ENCODE measurements at regions not wholly inside any gene's neighbourhood (a gene's known extent, or its start where the extent isn't known, plus 50 kb on each side); places are given as distances from the start of the nearest gene placed in this dataset.
"Not testable (repeated sequence)": the region's sequence is repeated elsewhere in the genome, so short reads cannot be mapped to it uniquely, and the experiment has no call there.

DNA sequence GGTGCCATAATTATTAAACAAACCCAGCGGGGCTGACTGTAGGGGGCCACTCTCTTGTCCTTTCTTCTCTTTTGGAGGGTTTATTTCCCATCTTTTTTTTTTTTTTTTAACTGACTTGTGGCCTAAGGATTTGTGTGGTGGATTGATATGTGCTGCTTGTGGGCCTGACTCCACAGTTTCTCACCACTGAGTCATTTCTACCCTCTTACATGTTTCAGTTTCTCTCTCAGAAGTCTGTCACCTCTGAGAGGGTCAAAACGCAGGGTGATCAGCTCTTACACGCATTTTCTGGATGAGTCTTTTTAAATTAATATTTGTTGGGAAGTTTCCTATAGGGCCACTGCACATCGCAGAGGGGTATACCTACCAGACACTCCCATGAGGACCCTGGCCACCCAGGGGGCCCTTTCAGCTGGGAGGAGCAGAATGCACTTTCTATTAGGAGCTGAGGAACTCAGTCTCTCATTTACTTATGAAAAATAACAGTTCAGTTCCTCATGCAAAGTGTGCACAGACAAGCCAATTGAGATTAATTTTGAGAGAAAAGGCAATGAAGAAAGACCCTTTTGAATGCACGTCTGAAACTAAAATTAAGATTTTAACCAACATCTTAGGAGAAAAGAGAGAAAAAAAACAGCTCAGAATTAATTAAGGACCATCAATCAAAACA, 407.9 kb downstream of the TECRL start:
- Histone ChIP-seq H3K27me3 (ENCODE audit: insufficient read depth, low read length) (no peaks in the 10 kb centered on the region), H3K36me3 (ENCODE audit: insufficient read depth, low read depth, low read length) (no peaks in the 10 kb centered on the region), H3K9me3 (ENCODE audit: insufficient read depth, low read depth, low read length) (no peaks in the 10 kb centered on the region), H3K4me1 (ENCODE audit: insufficient read depth, low read length) (no peaks in the 10 kb centered on the region), H3K9ac (ENCODE audit: low read depth, low read length) (no peak overlapping the region), H3K4me3 (ENCODE audit: low read length) (no peak overlapping the region), H3K27ac (ENCODE audit: low read length) (no peak overlapping the region)

DNA sequence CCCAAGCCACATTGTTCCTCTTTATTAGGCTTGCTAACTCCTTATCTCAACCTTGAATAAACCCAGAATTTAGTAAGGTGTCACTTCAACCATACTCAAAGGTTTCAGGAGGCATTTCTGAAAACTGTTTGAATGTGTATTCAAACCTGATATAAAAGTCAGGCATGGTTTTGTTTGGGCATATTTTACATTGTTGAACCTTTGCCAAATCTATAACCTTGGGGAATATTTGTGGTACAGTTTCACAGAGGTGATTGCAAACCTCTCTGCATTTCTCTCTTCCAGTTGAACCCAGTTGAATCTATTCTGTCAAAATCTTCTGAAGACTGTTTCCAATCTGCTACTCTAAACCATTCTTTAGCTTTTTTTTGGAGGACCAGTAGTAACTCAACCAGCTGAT, 409.0 kb downstream of the TECRL start:
- Histone ChIP-seq H3K27ac (ENCODE audit: low read length) (no peak overlapping the region), H3K27me3 (ENCODE audit: insufficient read depth, low read length) (no peaks in the 10 kb centered on the region), H3K4me1 (ENCODE audit: insufficient read depth, low read length) (no peaks in the 10 kb centered on the region), H3K9ac (ENCODE audit: low read depth, low read length) (no peak overlapping the region), H3K4me3 (ENCODE audit: low read length) (no peak overlapping the region), H3K9me3 (ENCODE audit: insufficient read depth, low read depth, low read length) (no peaks in the 10 kb centered on the region), H3K36me3 (ENCODE audit: insufficient read depth, low read depth, low read length) (no peaks in the 10 kb centered on the region)

DNA sequence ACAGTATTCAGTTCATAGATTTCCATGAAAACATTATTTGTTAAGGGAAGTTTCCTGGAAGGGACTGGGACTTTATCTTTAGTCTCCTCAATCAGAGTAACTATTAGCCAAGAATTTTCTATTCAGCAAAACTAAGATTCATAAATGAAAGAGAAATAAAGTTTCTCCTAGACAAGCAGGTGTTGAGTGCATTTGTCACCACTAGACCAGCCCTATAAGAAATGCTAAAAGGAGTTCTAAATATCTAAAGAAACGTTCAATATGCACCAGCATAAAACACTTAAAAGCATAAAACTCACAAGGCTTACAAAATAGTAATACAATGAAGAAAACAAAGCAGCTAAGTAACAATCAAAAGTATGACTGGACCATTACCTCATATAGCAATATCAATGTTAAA, 423.0 kb downstream of the TECRL start:
- no peak overlapping the region for H3K9ac ChIP-seq (ENCODE audit: low read depth, low read length)
- no peak overlapping the region for H3K27ac ChIP-seq (ENCODE audit: low read length)
- no peaks in the 10 kb centered on the region for H3K36me3 ChIP-seq (ENCODE audit: insufficient read depth, low read depth, low read length)
- 0 out of 2 replicates have a peak, but pooled peaks cover 8% of the 10 kb centered on the region for H3K4me1 ChIP-seq (ENCODE audit: insufficient read depth, low read length)
- H3K27me3 ChIP-seq (ENCODE audit: insufficient read depth, low read length): no peaks in the 10 kb centered on the region
- H3K4me3 ChIP-seq (ENCODE audit: low read length): no peak overlapping the region
- peaks cover 24% of the 10 kb centered on the region for H3K9me3 ChIP-seq (ENCODE audit: insufficient read depth, low read depth, low read length)

DNA sequence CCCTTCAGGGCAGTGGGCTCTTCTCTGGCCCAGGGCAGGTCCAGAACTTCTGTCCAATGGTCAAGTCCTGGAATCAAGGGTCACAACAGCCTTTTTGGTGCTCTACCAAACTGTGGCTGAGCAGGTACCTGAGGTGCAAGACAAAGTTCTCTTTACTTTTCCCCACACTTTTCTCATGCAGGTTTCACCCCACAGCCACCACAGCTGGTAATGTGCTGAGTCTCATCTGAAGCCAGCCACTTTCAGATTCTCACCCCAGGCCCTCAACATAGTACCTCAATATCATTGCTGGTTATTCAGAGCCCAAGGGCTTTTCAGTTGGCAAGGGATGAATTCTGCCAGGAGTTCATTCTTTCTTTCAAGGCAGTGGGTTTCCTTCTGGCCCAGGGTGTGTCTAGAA, 426.0 kb downstream of the TECRL start:
- Histone ChIP-seq H3K27ac (ENCODE audit: low read length) (no peak overlapping the region), H3K9ac (ENCODE audit: low read depth, low read length) (no peak overlapping the region), H3K36me3 (ENCODE audit: insufficient read depth, low read depth, low read length) (no peaks in the 10 kb centered on the region), H3K4me1 (ENCODE audit: insufficient read depth, low read length) (0 out of 2 replicates have a peak, but pooled peaks cover 8% of the 10 kb centered on the region), H3K27me3 (ENCODE audit: insufficient read depth, low read length) (no peaks in the 10 kb centered on the region), H3K4me3 (ENCODE audit: low read length) (no peak overlapping the region), H3K9me3 (ENCODE audit: insufficient read depth, low read depth, low read length) (peaks cover 18% of the 10 kb centered on the region)

DNA sequence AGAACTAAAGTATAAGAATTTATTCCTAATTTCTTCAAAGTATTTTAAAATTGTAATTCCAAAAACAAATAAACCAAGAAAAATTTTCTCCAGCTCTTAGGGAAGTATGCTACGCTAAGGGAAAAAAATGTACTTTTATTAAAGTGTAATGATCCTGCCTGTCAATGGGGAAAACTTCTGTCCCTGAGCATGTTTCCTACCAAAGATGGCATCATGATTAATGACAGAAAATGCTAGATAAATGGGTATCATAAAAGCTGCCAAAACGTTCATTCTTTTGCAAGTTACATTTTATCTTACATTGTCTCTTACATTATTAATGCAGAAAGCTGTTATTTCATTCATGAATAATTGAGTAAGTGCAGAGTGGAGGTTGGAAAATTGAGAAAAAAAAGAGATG, 443.4 kb downstream of the TECRL start:
- Histone ChIP-seq H3K9ac (ENCODE audit: low read depth, low read length) (no peak overlapping the region), H3K27me3 (ENCODE audit: insufficient read depth, low read length) (no peaks in the 10 kb centered on the region), H3K4me1 (ENCODE audit: insufficient read depth, low read length) (no peaks in the 10 kb centered on the region), H3K9me3 (ENCODE audit: insufficient read depth, low read depth, low read length) (no peaks in the 10 kb centered on the region), H3K36me3 (ENCODE audit: insufficient read depth, low read depth, low read length) (no peaks in the 10 kb centered on the region), H3K4me3 (ENCODE audit: low read length) (no peak overlapping the region), H3K27ac (ENCODE audit: low read length) (no peak overlapping the region)

DNA sequence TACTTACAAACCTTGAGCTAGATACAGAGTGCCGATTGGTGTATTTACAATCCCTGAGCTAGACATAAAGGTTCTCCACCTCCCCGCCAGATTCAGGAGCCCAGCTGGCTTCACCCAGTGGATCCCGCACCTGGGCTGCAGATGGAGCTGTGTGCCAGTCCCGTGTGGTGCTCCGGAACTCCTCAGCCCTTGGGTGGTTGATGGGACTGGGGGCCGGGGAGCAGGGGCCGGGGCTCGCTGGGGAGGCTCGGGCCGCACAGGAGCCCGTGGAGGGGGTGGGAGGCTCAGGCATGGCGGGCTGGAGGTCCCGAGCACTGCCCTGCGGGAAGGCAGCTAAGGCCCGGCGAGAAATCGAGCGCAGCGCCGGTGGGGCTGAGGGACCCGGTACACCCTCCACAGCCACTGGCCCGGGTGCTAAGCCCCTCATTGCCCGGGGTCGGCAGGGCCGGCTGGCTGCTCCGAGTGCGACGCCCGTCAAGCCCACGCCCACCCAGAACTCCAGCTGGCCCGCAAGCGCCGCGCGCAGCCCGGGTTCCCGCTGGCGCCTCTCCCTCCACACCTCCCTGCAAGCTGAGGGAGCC, 466.5 kb downstream of the TECRL start:
- not testable (repeated sequence) for H3K4me1 ChIP-seq (ENCODE audit: insufficient read depth, low read length); H3K4me3 ChIP-seq (ENCODE audit: low read length); H3K27me3 ChIP-seq (ENCODE audit: insufficient read depth, low read length); H3K9me3 ChIP-seq (ENCODE audit: insufficient read depth, low read depth, low read length); H3K27ac ChIP-seq (ENCODE audit: low read length); H3K36me3 ChIP-seq (ENCODE audit: insufficient read depth, low read depth, low read length); H3K9ac ChIP-seq (ENCODE audit: low read depth, low read length)

DNA sequence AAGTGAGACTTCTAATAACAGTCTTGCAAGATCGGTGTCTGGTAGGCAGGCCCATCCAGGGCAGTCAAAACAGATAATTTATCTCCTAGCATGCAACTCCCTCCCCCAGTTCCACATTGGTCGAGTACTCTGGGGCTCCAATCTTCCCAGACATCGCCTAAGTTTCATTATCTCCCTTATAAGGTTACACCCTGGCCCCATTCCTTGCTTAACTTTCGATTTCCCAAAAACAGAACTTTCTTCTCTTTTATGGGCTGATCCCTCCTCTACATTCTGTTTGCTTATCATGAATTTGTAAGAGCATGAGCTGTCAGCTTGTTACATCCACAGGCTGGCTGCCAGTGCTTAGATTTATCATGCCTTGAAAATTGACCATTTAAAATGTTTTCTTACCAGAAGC, 471.3 kb downstream of the TECRL start:
- H3K36me3 ChIP-seq (ENCODE audit: insufficient read depth, low read depth, low read length): no peaks in the 10 kb centered on the region
- H3K4me3 ChIP-seq (ENCODE audit: low read length): no peak overlapping the region
- H3K27ac ChIP-seq (ENCODE audit: low read length): no peak overlapping the region
- H3K27me3 ChIP-seq (ENCODE audit: insufficient read depth, low read length): no peaks in the 10 kb centered on the region
- no peaks in the 10 kb centered on the region for H3K9me3 ChIP-seq (ENCODE audit: insufficient read depth, low read depth, low read length)
- no peaks in the 10 kb centered on the region for H3K4me1 ChIP-seq (ENCODE audit: insufficient read depth, low read length)
- H3K9ac ChIP-seq (ENCODE audit: low read depth, low read length): no peak overlapping the region

DNA sequence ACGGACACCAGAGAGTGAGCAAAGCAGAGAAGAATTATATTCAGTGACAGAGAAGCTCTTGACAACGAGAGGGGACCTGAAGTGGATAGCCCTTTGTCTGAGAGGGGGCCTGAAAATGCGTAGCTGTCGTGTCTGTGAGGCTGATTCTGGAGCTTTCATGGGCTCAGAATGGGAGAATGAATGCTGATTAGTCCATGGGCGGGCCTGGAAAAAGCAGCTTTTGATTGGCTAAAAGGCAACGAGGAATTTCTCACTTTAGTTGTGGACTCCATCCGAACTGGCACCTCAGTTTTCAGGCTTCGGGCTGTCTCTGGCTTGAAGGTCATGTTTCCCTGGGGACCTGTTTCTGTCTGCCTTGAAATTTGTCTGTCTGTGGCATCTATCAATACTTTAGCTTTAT, 487.1 kb downstream of the TECRL start:
- Histone ChIP-seq H3K4me3 (ENCODE audit: low read length) (no peak overlapping the region), H3K9me3 (ENCODE audit: insufficient read depth, low read depth, low read length) (no peaks in the 10 kb centered on the region), H3K27ac (ENCODE audit: low read length) (no peak overlapping the region), H3K36me3 (ENCODE audit: insufficient read depth, low read depth, low read length) (no peaks in the 10 kb centered on the region), H3K27me3 (ENCODE audit: insufficient read depth, low read length) (no peaks in the 10 kb centered on the region), H3K9ac (ENCODE audit: low read depth, low read length) (no peak overlapping the region), H3K4me1 (ENCODE audit: insufficient read depth, low read length) (no peaks in the 10 kb centered on the region)

DNA sequence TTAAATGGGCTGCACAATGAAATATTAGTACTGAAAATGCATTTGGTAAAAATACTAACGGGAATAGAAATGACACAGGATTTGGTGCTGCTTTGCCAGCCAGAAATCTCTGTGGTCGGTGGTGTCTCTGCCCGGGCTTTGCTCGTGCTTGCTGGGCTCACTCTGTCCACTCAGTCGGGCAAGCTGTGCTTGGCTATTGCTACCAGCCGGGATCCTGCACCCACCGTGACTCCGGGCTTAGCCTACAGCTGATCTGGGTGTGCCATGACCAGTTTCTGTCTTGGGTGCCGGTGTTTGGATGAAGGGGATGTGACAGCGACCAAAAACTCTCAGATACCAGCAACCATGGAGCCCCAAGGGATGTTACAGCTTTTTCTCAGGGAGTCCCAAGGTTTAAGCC, 487.7 kb downstream of the TECRL start:
- no peaks in the 10 kb centered on the region for H3K9me3 ChIP-seq (ENCODE audit: insufficient read depth, low read depth, low read length)
- no peaks in the 10 kb centered on the region for H3K4me1 ChIP-seq (ENCODE audit: insufficient read depth, low read length)
- H3K36me3 ChIP-seq (ENCODE audit: insufficient read depth, low read depth, low read length): no peaks in the 10 kb centered on the region
- H3K27me3 ChIP-seq (ENCODE audit: insufficient read depth, low read length): no peaks in the 10 kb centered on the region
- H3K4me3 ChIP-seq (ENCODE audit: low read length): no peak overlapping the region
- no peak overlapping the region for H3K9ac ChIP-seq (ENCODE audit: low read depth, low read length)
- no peak overlapping the region for H3K27ac ChIP-seq (ENCODE audit: low read length)

DNA sequence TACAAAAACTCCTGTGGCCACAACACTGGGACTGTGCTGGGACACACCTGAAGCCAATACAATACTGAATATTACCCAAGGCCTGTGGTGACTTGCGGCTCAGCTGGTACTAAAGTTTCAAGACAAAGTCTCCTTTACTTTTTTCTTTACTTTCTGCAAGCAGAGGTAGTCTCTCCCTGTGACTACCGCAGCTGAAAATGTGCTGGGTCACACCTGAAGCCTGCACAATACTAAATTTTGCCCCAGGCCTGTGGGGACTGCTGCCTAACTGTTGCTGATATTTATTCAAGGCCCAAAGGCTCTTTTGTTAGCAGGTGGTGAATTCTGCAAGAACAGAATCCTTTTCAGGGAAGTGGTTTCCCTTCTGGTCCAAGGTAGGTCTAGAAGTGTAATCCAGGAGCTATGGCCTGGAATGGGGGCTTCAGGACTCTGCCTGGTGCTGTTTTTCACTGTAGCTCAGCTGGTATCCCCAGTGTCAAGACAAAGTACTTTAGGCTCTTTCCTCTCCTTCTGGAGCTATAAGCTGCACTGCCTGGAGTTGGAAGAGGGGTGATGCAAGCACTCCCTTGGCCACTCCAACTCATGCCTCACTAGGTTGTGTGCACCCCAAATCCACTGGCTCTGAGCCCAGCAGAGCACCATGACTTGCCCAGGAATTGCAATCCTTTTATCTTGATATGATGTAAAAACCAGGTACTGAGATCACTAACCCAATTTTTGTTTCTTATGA, 489.4 kb downstream of the TECRL start:
- Histone ChIP-seq H3K9ac (ENCODE audit: low read depth, low read length) (no peak overlapping the region), H3K27me3 (ENCODE audit: insufficient read depth, low read length) (no peaks in the 10 kb centered on the region), H3K4me1 (ENCODE audit: insufficient read depth, low read length) (no peaks in the 10 kb centered on the region), H3K36me3 (ENCODE audit: insufficient read depth, low read depth, low read length) (no peaks in the 10 kb centered on the region), H3K9me3 (ENCODE audit: insufficient read depth, low read depth, low read length) (no peaks in the 10 kb centered on the region), H3K4me3 (ENCODE audit: low read length) (no peak overlapping the region), H3K27ac (ENCODE audit: low read length) (no peak overlapping the region)

DNA sequence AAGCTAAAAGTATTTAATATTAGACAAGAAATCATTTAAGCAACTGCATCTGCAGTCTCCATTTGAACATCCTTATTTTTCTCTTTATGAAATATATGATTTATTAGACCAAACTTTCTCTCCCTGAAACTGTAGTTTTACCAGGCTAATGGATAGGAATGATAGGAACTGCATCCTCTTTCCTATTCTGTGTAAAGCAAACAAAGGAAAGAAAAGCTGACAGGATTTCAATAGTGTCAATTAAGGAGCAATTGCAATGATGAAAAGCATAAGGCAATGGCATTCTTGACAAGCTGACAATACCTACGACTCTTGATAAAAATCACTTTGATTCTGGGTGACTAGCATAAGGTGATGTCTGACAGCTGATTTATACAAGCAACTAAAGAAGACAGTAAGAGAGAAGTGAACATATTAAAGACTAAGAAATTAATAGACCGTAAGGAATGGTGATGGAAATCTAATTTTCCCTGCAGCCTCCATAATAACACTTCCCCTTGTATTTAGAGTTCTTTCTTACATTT, 502.5 kb downstream of the TECRL start:
- peaks cover 1% of the 10 kb centered on the region; the same call in 1 of the 2 replicates for H3K4me1 ChIP-seq (ENCODE audit: insufficient read depth, low read length)
- H3K9ac ChIP-seq (ENCODE audit: low read depth, low read length): no peak overlapping the region
- peaks cover 18% of the 10 kb centered on the region for H3K27me3 ChIP-seq (ENCODE audit: insufficient read depth, low read length)
- no peak overlapping the region for H3K27ac ChIP-seq (ENCODE audit: low read length)
- no peak overlapping the region for H3K4me3 ChIP-seq (ENCODE audit: low read length)
- no peaks in the 10 kb centered on the region for H3K9me3 ChIP-seq (ENCODE audit: insufficient read depth, low read depth, low read length)
- no peaks in the 10 kb centered on the region for H3K36me3 ChIP-seq (ENCODE audit: insufficient read depth, low read depth, low read length)

DNA sequence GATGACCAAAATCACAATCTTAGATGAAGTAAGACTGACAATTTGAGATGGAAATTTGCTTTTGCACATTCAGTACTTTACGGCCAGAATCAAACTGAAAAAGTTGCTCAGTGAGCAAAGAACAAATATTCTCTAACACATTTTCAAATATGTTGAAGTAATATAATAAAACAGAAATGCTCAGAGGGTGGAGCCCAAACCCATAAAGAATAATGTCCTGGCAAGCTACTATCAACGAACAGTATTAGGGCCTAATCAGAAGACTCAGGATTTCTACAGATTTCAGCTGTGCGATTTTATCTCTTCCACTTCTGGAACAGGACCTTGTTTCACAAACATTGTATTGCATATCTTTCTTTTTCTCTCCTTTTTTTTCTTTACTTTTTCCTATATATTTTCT, 505.0 kb downstream of the TECRL start:
- no peak overlapping the region for H3K4me3 ChIP-seq (ENCODE audit: low read length)
- H3K9me3 ChIP-seq (ENCODE audit: insufficient read depth, low read depth, low read length): no peaks in the 10 kb centered on the region
- peaks cover 31% of the 10 kb centered on the region for H3K27me3 ChIP-seq (ENCODE audit: insufficient read depth, low read length)
- H3K27ac ChIP-seq (ENCODE audit: low read length): no peak overlapping the region
- no peaks in the 10 kb centered on the region for H3K36me3 ChIP-seq (ENCODE audit: insufficient read depth, low read depth, low read length)
- peaks cover 4% of the 10 kb centered on the region; the same call in 1 of the 2 replicates for H3K4me1 ChIP-seq (ENCODE audit: insufficient read depth, low read length)
- no peak overlapping the region for H3K9ac ChIP-seq (ENCODE audit: low read depth, low read length)

Data from iPS-20b (cell line).